Adipocyte (in vitro differentiated cells): ENCODE measurements at regions not wholly inside any gene's neighbourhood (a gene's known extent, or its start where the extent isn't known, plus 50 kb on each side); places are given as distances from the start of the nearest gene placed in this dataset.

Experiments
- DNase-seq: peaks from one replicate; pipeline ENCODE4 v3.0.0-alpha.2; 2015; ENCODE audit warnings: low read depth
- H3K27me3 ChIP-seq: replicated peaks from 2 replicates; pipeline ENCODE4 v1.7.0; 2013; ENCODE audit warnings: mild to moderate bottlenecking, low read length, moderate library complexity; ENCODE audit not compliant: control insufficient read depth, insufficient read depth
- H3K36me3 ChIP-seq: 2 replicates; pipeline ENCODE4 v1.7.0; 2013; ENCODE audit warnings: low read length, mild to moderate bottlenecking, moderate library complexity; ENCODE audit not compliant: control insufficient read depth, insufficient read depth, severe bottlenecking
- H3K4me1 ChIP-seq: 2 replicates; pipeline ENCODE4 v1.7.0; 2013; ENCODE audit warnings: mild to moderate bottlenecking, low read length, moderate library complexity; ENCODE audit not compliant: control insufficient read depth, insufficient read depth
- H3K4me3 ChIP-seq: 2 replicates; pipeline ENCODE4 v1.7.0; 2013; ENCODE audit warnings: mild to moderate bottlenecking, low read length, moderate library complexity
- H3K9ac ChIP-seq: 2 replicates; pipeline ENCODE4 v1.7.0; 2013; ENCODE audit warnings: mild to moderate bottlenecking, low read length, moderate library complexity
- H3K9me3 ChIP-seq: 2 replicates; pipeline ENCODE4 v1.7.0; 2013; ENCODE audit warnings: mild to moderate bottlenecking, low read length, moderate library complexity; ENCODE audit not compliant: control insufficient read depth

DNA sequence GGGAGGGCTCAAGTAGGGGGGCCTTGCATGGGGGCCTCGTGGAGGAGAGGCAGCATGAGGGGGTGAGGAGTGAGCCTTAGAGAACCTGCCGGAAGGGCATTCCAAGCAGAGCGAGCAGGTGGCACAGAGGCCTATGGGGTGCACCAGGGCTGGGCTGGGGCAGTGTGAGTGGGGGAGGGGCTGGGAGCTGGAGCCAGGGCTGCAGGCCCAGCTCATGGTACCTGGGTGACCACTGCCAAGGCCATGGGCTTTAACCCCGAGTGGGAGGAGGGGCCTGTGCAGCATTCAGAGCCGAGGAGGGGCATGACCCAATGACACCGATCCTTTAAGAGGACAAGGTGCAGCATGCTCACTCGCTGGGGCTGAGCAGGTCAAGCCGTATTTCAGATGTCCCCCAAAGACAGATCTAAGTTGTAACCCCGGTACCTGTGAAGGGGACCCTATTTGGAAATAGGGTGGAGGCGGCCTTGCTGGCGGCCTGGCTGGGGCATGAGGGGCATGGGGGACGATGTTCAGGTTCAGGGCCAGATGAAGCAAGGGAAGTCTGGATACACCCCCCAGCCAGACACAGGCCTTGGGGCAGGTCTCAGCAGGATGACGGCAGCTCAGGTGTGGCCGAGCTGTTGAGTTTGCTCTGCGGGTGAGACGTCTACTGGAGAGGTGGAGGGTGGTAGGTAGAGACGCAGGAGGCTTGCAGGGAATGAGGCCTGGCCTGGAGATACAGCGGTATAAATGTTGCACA is 137.0 kb downstream of the CPZ start:
- Histone ChIP-seq H3K9ac (no peak overlapping the region), H3K27me3 (peaks cover 20% of the 10 kb centered on the region), H3K9me3 (peaks cover 7% of the 10 kb centered on the region), H3K4me1 (no peaks in the 10 kb centered on the region), H3K36me3 (no peaks in the 10 kb centered on the region), H3K4me3 (no peak overlapping the region)
- no peak for DNase-seq

DNA sequence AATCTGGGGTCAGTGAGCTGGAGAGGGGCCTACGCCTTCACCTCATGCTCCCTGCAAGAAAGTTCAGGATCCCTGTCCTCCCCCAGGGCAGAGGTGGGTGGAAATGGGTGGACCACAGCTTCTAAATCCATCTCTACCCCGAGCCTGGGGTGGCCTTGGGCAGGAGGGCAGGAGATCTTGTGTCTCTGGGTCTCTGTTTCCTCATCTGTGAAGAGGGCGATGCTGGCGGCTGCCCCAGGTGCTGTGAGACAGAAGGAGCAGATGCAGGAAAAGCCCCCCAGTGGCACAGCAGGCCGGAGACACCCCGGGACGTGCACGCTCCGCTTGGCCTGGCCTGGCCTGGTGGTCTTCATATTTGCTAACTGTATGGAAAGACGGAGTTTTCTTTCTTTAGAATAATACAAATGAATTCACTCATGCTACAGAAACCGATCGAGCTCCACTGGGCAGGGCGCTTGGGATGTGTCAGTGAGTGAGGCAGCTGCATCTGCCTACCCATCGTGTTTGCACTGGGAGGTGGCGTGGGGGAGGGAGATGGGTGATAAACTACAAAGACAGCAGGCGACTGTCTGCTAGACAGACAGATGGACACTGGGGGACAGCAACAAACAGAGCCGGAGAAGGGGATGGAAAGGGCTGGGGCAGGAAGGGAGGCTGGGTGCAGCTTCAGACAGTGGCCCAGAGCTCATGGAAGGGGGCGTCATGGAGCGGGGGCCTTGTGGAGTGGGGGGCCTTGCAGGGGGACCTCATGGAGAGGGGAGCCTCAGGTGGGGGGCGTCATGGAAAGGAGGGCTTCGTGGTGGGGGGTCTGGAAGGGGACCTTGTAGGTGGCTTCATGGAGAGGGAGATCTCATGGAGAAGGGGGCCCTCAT is 136.2 kb downstream of the CPZ start:
- H3K9me3 ChIP-seq = no peaks in the 10 kb centered on the region
- no peaks in the 10 kb centered on the region for H3K36me3 ChIP-seq
- H3K9ac ChIP-seq = no peak overlapping the region
- no peak overlapping the region for H3K4me3 ChIP-seq
- no peaks in the 10 kb centered on the region for H3K4me1 ChIP-seq
- peaks cover 22% of the 10 kb centered on the region for H3K27me3 ChIP-seq
- no peak for DNase-seq

DNA sequence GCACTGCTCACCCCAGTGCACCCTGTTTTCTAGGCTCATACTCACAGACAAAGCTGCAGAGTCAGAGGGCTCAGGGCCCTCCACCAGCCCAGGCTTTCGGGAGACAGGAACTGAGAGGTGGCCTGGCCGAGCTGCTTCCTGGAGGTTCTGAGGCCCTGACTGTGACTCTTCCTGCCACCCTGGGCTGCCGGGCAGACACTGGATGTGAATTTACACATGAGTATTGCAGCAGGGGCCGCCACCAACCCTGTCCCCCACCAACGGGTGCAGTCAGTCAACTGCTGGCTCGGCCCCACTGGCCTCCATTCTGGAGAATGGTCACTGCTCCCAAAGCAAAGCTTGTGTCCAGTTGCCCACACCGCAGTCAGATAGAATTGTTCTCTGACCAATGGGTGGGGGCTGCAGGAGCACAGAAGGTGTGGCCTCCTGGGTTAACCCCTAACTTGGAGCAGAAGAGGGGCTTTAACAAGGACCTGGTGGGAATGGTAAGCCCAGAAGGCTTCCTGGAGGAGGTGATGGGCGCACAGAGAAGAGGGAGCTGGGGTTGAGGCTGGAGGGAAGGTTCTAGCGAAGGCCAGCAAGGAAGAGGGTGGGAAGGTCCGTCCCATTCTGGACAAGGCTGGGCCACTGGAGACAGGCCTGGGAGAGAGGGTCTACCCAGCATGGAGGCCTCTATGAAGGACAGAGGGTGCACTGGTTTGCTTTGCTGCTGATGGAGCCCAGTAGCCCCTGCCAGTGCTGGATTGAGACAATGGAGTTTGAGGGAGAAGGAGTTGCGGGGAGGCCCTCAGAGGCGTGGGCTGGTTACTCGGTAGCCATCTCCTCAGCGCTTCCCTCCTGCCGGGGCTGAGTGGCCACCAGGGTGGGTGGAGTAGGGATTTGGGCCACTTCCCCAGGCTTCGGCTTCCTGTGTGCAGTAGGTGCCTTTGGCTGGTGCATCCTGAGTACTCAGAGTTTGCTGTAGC is 135.3 kb downstream of the CPZ start:
- no peak overlapping the region for H3K9ac ChIP-seq
- no peak overlapping the region for H3K4me3 ChIP-seq
- H3K36me3 ChIP-seq = no peaks in the 10 kb centered on the region
- no peaks in the 10 kb centered on the region for H3K9me3 ChIP-seq
- peaks cover 29% of the 10 kb centered on the region for H3K27me3 ChIP-seq
- H3K4me1 ChIP-seq = no peaks in the 10 kb centered on the region
- no peak for DNase-seq

DNA sequence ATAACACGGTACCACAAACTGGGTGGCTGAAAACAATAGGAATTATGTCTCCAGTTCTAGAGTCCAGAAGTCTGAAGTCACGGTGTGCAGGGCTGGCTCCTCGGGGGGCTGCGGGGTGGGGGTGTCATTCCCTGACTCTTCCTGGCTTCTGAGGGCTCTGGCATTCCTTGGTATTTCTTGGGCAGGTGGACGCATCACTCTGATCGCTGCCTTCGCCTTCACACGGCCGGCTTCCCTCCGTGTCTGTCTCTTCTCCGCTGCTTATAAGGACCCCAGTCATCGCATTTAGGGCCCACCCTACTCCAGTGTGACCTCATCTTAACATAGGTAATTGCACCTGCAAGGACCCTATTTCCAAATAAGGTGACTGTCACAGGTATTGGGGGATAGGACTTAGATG is 134.6 kb downstream of the CPZ start:
- H3K9me3 ChIP-seq = no peaks in the 10 kb centered on the region
- DNase-seq = no peak
- no peak overlapping the region for H3K9ac ChIP-seq

DNA sequence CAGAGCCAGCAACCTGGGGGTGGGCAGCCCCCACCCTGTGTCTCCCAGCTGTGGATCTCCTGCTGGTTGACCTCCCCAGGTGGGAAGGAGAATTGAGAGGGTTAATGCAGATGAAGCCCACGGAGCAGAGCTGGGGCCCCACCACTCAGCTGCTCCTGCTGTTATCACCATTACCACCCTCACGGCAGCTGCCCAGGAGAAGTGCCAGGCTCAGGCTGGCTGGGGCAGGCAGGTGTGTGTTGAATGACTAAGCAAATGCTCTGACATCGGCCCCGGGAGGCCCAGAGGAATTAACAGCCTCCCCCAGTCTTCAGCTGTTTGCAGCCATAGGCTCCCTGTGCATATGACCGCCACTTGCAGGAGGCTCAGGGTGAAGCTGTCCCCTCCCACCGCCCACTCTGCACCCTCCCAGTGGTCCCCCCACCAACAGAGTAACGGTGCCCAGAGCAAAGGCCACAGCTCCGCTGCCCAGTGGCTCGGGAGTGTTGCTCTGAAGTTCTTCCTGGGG is 133.8 kb downstream of the CPZ start:
- DNase-seq = no peak

More for the DNA sequence above, 134.6 kb downstream of the CPZ start:
- Histone ChIP-seq H3K4me1 (no peaks in the 10 kb centered on the region), H3K27me3 (peaks cover 32% of the 10 kb centered on the region), H3K36me3 (no peaks in the 10 kb centered on the region), H3K4me3 (no peak overlapping the region)

DNA sequence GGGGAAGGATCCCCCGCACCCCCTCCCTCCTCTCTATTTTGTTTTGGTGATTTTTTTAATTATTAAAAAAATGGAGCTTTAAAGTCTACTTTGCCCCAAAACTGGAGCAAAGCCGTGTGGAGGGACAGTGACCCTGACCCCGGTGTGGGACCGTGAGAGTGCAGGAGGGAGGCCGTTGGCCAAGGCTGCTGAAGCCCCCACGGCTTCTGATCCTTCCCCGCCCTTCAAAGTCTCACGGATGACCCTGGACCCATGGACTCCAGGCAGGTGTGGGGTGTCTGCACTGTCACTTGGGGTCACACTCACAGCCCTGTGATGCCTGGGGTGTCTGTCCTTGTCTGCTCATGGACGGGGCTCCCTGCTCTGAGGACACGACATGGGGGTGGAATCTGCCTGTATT is 133.3 kb downstream of the CPZ start:
- H3K4me1 ChIP-seq = no peaks in the 10 kb centered on the region
- H3K4me3 ChIP-seq = no peak overlapping the region
- no peaks in the 10 kb centered on the region for H3K36me3 ChIP-seq
- no peak overlapping the region for H3K9ac ChIP-seq
- no peaks in the 10 kb centered on the region for H3K9me3 ChIP-seq
- DNase-seq = no peak
- peaks cover 33% of the 10 kb centered on the region for H3K27me3 ChIP-seq

More for the DNA sequence above, 133.8 kb downstream of the CPZ start:
- no peak overlapping the region for H3K4me3 ChIP-seq
- no peak overlapping the region for H3K9ac ChIP-seq
- H3K9me3 ChIP-seq = no peaks in the 10 kb centered on the region
- H3K27me3 ChIP-seq = peaks cover 32% of the 10 kb centered on the region
- no peaks in the 10 kb centered on the region for H3K36me3 ChIP-seq
- H3K4me1 ChIP-seq = no peaks in the 10 kb centered on the region

DNA sequence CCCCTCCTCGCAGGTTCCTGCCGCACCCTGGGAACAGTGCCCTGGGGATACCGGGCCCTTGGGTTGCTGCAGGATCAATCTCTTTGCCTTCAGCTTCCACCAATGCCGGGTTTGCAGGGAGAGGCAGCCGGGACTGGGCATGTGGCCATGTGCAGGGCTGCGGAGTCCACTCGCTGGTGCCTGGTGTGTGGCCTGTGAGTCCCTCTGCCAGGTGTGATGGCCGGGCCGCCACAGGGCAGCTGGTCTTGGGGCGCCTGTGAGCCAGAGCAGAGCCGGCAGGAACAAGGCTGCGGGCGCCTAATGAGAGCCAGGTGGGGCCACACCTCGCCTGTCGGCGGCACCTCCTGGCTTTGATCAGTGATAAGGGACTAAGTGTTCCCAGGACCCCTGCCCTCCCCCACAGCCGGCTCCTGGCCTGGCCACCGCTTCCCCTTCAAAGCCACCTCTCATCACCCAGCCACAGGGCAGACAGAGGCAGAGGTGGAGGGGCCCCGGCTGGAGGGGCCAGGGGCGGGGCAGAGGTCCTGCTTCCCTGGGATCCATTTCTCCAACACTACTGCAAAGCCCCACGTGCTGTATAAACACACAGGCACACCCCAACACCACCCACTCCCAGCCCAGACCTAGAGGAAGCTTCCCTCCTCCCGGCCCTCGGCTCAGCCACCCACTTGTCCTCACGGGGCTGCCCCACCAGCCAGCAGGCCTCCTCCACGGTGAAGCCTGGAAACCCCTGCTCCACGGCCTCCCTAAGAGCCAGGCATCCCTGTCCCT is 132.7 kb downstream of the CPZ start:
- no peak overlapping the region for H3K9ac ChIP-seq
- H3K9me3 ChIP-seq = no peaks in the 10 kb centered on the region
- DNase-seq = no peak
- H3K36me3 ChIP-seq = no peaks in the 10 kb centered on the region
- H3K4me1 ChIP-seq = no peaks in the 10 kb centered on the region
- peaks cover 36% of the 10 kb centered on the region for H3K27me3 ChIP-seq
- no peak overlapping the region for H3K4me3 ChIP-seq

DNA sequence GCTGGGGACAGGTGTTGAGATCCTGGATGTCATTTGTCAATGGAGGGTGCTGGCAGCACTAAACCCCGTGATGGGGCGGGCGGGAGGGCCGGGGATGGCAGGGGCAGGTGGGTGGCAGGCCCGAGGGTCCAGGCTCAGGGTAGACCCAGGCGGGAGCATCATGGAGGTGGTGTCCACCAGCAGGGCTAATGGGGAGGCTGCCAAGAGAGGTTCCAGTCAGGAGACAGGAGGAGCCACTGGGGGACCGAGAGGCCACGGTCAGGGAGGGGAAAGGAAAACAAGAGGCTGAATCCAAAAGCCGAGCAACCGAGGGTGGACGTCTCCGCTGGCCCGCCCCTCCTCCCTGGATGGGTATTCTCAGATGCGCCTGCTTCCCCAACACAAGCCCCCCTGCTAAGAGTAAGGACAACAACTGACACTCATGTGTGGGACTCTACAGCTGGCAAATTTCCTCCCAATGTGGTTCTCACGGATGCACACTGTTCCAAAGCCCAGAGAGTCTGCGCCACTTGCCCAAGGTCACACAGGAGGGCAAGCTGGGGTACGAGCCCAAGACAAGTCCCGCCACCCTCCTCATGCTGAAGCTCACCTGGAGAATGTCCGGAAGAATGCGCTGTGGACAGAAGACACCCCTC is 132.0 kb downstream of the CPZ start:
- Histone ChIP-seq H3K4me3 (no peak overlapping the region), H3K9me3 (peaks cover 2% of the 10 kb centered on the region)
- no peak for DNase-seq

DNA sequence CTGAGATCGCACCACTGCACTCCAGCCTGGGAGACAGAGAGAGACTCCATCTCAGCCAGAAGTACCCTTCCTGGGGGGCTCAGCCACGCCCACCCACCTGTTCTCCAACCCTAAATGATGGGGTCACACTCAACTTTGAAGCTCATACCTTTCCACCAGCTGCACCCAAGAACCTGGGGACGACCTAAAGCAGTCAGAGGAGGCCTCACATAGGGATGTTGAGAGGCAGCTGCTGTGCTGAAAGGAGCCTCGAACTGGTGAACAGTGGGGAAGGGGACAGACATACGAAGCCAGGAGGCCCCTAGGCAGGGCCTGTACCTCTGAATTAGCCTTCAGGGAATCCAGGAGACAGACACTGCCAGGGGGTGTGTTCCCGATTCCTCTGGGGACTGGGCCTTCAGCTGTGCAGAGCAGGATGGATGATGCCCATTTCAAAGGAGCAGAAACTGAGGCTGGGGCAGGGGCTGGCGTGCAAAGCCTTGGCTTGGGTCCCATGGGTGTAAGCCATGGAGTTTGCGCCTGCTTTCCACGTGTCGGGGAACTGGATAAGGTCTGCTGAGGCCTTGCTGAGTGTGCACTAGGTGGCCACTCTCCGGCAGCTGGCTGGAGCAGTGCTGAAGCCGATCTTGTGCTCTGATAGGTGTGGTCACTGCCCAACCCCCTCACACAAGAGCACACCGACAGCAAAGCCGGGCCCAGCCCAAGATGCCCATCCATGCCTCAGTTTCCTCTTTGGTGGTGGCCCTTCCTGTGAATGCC is 130.8 kb downstream of the CPZ start:
- H3K36me3 ChIP-seq = no peaks in the 10 kb centered on the region
- no peak for DNase-seq
- H3K4me1 ChIP-seq = no peaks in the 10 kb centered on the region
- peaks cover 36% of the 10 kb centered on the region for H3K27me3 ChIP-seq
- peaks cover 7% of the 10 kb centered on the region for H3K9me3 ChIP-seq
- H3K9ac ChIP-seq = no peak overlapping the region
- H3K4me3 ChIP-seq = no peak overlapping the region

More for the DNA sequence above, 132.0 kb downstream of the CPZ start:
- Histone ChIP-seq H3K4me1 (no peaks in the 10 kb centered on the region), H3K36me3 (no peaks in the 10 kb centered on the region), H3K27me3 (peaks cover 36% of the 10 kb centered on the region), H3K9ac (no peak overlapping the region)
